Prostate gland (tissue), 2 donors: ENCODE measurements at regions not wholly inside any gene's neighbourhood (a gene's known extent, or its start where the extent isn't known, plus 50 kb on each side); places are given as distances from the start of the nearest gene placed in this dataset.

Experiments
- DNase-seq: peaks from one replicate; pipeline ENCODE4 v3.0.0-alpha.2; 2019; ENCODE audit warnings: low spot score
- H3K27ac ChIP-seq, 2 donors: fragments of 200-600 bp; sonication (generic); 2 replicates each; pipeline ENCODE4 v1.5.1; 2017 to 2019
- H3K27me3 ChIP-seq: fragments of 200-600 bp; sonication (generic); replicated peaks from 2 replicates; pipeline ENCODE4 v1.5.1; 2019; ENCODE audit not compliant: insufficient read depth
- H3K36me3 ChIP-seq, 2 donors: fragments of 200-600 bp; sonication (generic); 1 replicate in 1 of 2; 2 replicates in 1 of 2; pipeline versions ENCODE4 v1.5.1 to v1.8.1; 2017 to 2019
- H3K4me1 ChIP-seq: fragments of 200-600 bp; sonication (generic); replicated peaks from 2 replicates; pipeline ENCODE4 v1.5.1; 2019
- H3K4me3 ChIP-seq, 2 donors: fragments of 200-600 bp; sonication (generic); 2 replicates each; pipeline ENCODE4 v1.5.1; 2017 to 2019
- H3K9me3 ChIP-seq: fragments of 200-600 bp; sonication (generic); 2 replicates; pipeline ENCODE4 v1.5.1; 2017
- CTCF ChIP-seq, 4 experiments: fragments of 200-600 bp in 2 of 4; fragments of 450-650 bp in 2 of 4; sonication (generic) in 2 of 4; IDR thresholded peaks; 1 replicate in 3 of 4; 2 replicates in 1 of 4; pipeline ENCODE4 v1.5.1; 2016 to 2019; ENCODE audit warnings: antibody characterized with exemption in 4 of 4, mild to moderate bottlenecking in 2 of 4, moderate library complexity in 2 of 4
- POLR2A ChIP-seq: fragments of 450-650 bp; IDR thresholded peaks from one replicate; pipeline ENCODE4 v1.6.1; 2016; ENCODE audit warnings: antibody characterized with exemption, mild to moderate bottlenecking
- POLR2AphosphoS5 ChIP-seq: sonication (generic); formaldehyde crosslinking; IDR thresholded peaks from one replicate; pipeline ENCODE4 v1.6.1; 2017; ENCODE audit warnings: antibody characterized with exemption
- WGBS: methylation state at CpG from one replicate; pipeline ENCODE4 v1.1.5; 2018; 5-methylcytosine and 5-hydroxymethylcytosine counted together
- intact Hi-C: fragments of 100-400 bp; cut with DNase I; formaldehyde crosslinking; loops from one replicate; pipeline ENCODE4 v1.14.2; 2022

GRCh38 chr9:78592811-78593210 lies 295.9 kb downstream of the PSAT1 start:
- no peak for TF ChIP-seq POLR2A
- no peak for TF ChIP-seq POLR2AphosphoS5
- no peak for TF ChIP-seq CTCF (IDR thresholded peaks at IDR 0.05)
- no peaks in the 10 kb centered on the region for H3K27me3 ChIP-seq
- no peaks in the 10 kb centered on the region for H3K4me1 ChIP-seq
- H3K36me3 ChIP-seq: no peaks in the 10 kb centered on the region
- no peak overlapping the region for H3K27ac ChIP-seq
- H3K4me3 ChIP-seq: no peak overlapping the region
- no peak for DNase-seq
- intact Hi-C loops: no loop called here
- no peaks in the 10 kb centered on the region for H3K9me3 ChIP-seq

GRCh38 chr9:78595200-78595945 lies 298.4 kb downstream of the PSAT1 start:
- H3K9me3 ChIP-seq: no peaks in the 10 kb centered on the region
- 75% methylated on average over 5 of the region's 5 CpGs for WGBS
- TF ChIP-seq POLR2AphosphoS5: no peak
- TF ChIP-seq CTCF (IDR thresholded peaks at IDR 0.05): no peak
- no peak for TF ChIP-seq POLR2A
- no peaks in the 10 kb centered on the region for H3K4me1 ChIP-seq
- H3K27me3 ChIP-seq: no peaks in the 10 kb centered on the region
- H3K36me3 ChIP-seq: no peaks in the 10 kb centered on the region
- H3K27ac ChIP-seq: no peak overlapping the region
- intact Hi-C loops: no loop called here
- DNase-seq: no peak
- H3K4me3 ChIP-seq: no peak overlapping the region

- intact Hi-C loops: no loop called here
- Histone ChIP-seq H3K27me3 (no peaks in the 10 kb centered on the region), H3K9me3 (no peaks in the 10 kb centered on the region), H3K4me1 (no peaks in the 10 kb centered on the region), H3K4me3 (no peak overlapping the region), H3K27ac (no peak overlapping the region), H3K36me3 (no peaks in the 10 kb centered on the region)
- no peak for DNase-seq
- WGBS: 72% methylated on average over 3 of the region's 3 CpGs
- no peak for TF ChIP-seq POLR2A
- no peak for TF ChIP-seq POLR2AphosphoS5
- no peak for TF ChIP-seq CTCF (IDR thresholded peaks at IDR 0.05)
Measured at GRCh38 chr9:78596346-78596745, 299.4 kb downstream of the PSAT1 start.

GRCh38 chr9:78598120-78598519 lies 301.2 kb downstream of the PSAT1 start:
- Histone ChIP-seq H3K27me3 (no peaks in the 10 kb centered on the region), H3K36me3 (no peaks in the 10 kb centered on the region), H3K4me3 (no peak overlapping the region), H3K4me1 (no peaks in the 10 kb centered on the region), H3K9me3 (no peaks in the 10 kb centered on the region), H3K27ac (no peak overlapping the region)
- WGBS: 68% methylated on average over 5 of the region's 5 CpGs
- intact Hi-C loops: no loop called here
- no peak for DNase-seq
- TF ChIP-seq POLR2A (no peak), CTCF (IDR thresholded peaks at IDR 0.05) (no peak), POLR2AphosphoS5 (no peak)

- Histone ChIP-seq H3K4me1 (no peaks in the 10 kb centered on the region), H3K27me3 (no peaks in the 10 kb centered on the region), H3K36me3 (no peaks in the 10 kb centered on the region), H3K27ac (no peak overlapping the region), H3K4me3 (no peak overlapping the region), H3K9me3 (no peaks in the 10 kb centered on the region)
- no peak for TF ChIP-seq POLR2A
- TF ChIP-seq POLR2AphosphoS5: no peak
- no peak for TF ChIP-seq CTCF (IDR thresholded peaks at IDR 0.05)
- intact Hi-C loops: loop anchor here (10.0 kb wide), 1 partner anchor 155 kb away; no protein-coding TSS in a partner anchor
- 81% methylated on average over 4 of the region's 4 CpGs for WGBS
- DNase-seq: no peak
Measured at GRCh38 chr9:78599926-78600325, 303.0 kb downstream of the PSAT1 start.
